Osteoblast (primary cell): ENCODE measurements at regions not wholly inside any gene's neighbourhood (a gene's known extent, or its start where the extent isn't known, plus 50 kb on each side); places are given as distances from the start of the nearest gene placed in this dataset.
A peak's percentile ranks its signal among the peaks of the same experiment; 100 is the strongest.
"Not testable (repeated sequence)": the region's sequence is repeated elsewhere in the genome, so short reads cannot be mapped to it uniquely, and the experiment has no call there.

Source experiments
- DNase-seq: peaks from one replicate; pipeline ENCODE4 v3.0.0; 2011; ENCODE audit warnings: low spot score, mixed read lengths; ENCODE audit not compliant: insufficient read length; ENCODE audit errors: missing footprints
- H2AFZ ChIP-seq: 2 replicates; pipeline ENCODE4 v1.6.0; 2011; ENCODE audit warnings: mild to moderate bottlenecking, low read length
- H3K27ac ChIP-seq: 2 replicates; pipeline ENCODE4 v1.5.1; 2011; ENCODE audit warnings: mild to moderate bottlenecking, low read depth, low read length, moderate library complexity
- H3K27me3 ChIP-seq: 2 replicates; pipeline ENCODE4 v1.6.0; 2012; ENCODE audit warnings: mild to moderate bottlenecking, control low read depth, inconsistent platforms, low read length, moderate library complexity; ENCODE audit not compliant: insufficient read depth
- H3K36me3 ChIP-seq: 2 replicates; pipeline ENCODE4 v1.5.1; 2011; ENCODE audit warnings: mild to moderate bottlenecking, low read length, control low read depth, moderate library complexity; ENCODE audit not compliant: insufficient read depth
- H3K4me1 ChIP-seq: 2 replicates; pipeline ENCODE4 v1.5.1; 2011; ENCODE audit warnings: mild to moderate bottlenecking, low read length, control low read depth, moderate library complexity; ENCODE audit not compliant: insufficient read depth
- H3K4me2 ChIP-seq: 2 replicates; pipeline ENCODE4 v1.6.0; 2011; ENCODE audit warnings: mild to moderate bottlenecking, low read length; ENCODE audit not compliant: insufficient read depth
- H3K4me3 ChIP-seq: fragments of 200-600 bp; sonication (generic); 3 replicates; pipeline ENCODE4 v1.5.1; 2012; ENCODE audit warnings: mild to moderate bottlenecking, low read length, inconsistent platforms; ENCODE audit not compliant: insufficient read depth
- H3K79me2 ChIP-seq: 2 replicates; pipeline ENCODE4 v1.6.0; 2012; ENCODE audit warnings: mild to moderate bottlenecking, low read length, control low read depth, inconsistent platforms; ENCODE audit not compliant: insufficient read depth
- H3K9me3 ChIP-seq: 2 replicates; pipeline ENCODE4 v1.5.1; 2011; ENCODE audit warnings: low read depth, low read length, control low read depth
- H4K20me1 ChIP-seq: 2 replicates; pipeline ENCODE4 v1.6.0; 2012; ENCODE audit warnings: mild to moderate bottlenecking, low read length, control low read depth; ENCODE audit not compliant: insufficient read depth
- TF ChIP-seq, protein P1 (sequence below): IDR thresholded peaks from 2 replicates; pipeline ENCODE4 v1.5.1; 2011; ENCODE audit warnings: mild to moderate bottlenecking, low read depth, low read length, moderate library complexity; ENCODE audit errors: extremely low read depth

DNA sequence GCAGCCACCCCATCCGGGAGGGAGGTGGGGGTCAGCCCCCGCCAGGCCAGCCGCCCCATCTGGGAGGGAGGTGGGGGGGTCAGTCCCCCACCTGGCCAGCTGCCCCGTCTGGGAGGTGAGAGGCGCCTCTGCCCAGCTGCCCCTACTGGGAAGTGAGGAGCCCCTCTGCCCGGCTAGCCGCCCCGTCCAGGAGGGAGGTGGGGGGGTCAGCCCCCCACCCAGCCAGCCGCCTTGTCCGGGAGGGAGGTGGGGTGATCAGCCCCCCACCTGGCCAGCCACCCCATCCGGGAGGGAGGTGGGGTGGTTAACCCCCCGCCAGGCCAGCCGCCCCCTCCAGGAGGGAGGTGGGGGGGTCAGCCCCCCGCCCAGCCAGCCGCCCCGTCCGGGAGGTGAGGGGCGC, 852.4 kb upstream of the DEFB115 start:
- not testable (repeated sequence) for H3K27me3 ChIP-seq, H3K79me2 ChIP-seq, H3K4me2 ChIP-seq, H3K27ac ChIP-seq, DNase-seq, H3K4me1 ChIP-seq, H3K36me3 ChIP-seq, H3K9me3 ChIP-seq, H3K4me3 ChIP-seq, H2AFZ ChIP-seq, H4K20me1 ChIP-seq

DNA sequence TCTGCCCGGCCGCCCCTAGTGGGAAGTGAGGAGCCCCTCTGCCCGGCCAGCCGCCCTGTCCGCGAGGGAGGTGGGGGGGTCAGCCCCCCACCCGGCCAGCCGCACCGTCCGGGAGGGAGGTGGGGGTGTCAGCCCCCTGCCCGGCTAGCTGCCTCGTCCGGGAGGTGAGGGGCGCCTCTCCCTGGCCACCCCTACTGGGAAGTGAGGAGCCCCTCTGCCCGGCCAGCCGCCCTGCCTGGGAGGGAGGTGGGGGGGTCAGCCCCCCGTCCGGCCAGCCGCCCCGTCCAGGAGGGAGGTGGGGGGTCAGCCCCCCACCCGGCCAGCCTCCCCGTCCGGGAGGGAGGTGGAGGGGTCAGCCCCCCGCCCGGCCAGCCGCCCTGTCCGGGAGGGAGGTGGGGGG, 851.9 kb upstream of the DEFB115 start:
- not testable (repeated sequence) for H3K4me3 ChIP-seq, H4K20me1 ChIP-seq, H3K27ac ChIP-seq, H3K36me3 ChIP-seq, DNase-seq, H3K27me3 ChIP-seq, H2AFZ ChIP-seq, H3K79me2 ChIP-seq, H3K4me1 ChIP-seq, H3K9me3 ChIP-seq, H3K4me2 ChIP-seq

DNA sequence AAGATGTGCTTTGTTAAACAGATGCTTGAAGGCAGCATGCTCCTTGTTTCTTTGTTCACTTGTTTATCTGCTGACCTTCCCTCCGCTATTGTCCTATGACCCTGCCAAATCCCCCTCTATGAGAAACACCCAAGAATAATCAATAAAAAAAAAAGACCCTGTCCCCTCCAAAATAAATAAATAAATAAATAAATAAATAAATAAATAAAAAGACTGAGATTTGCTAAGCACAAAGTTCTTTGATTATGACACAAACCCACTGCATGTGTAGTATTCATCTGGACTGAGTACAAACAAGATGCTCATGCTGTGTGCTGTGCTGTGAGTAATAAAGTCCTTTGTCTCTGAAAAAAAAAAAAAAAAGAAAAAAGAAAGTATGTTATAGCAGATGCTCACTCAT, 851.1 kb upstream of the DEFB115 start:
- H3K9me3 ChIP-seq, H3K27ac ChIP-seq, H3K4me2 ChIP-seq, H3K27me3 ChIP-seq, H3K4me1 ChIP-seq, H3K79me2 ChIP-seq, DNase-seq, H3K4me3 ChIP-seq, H2AFZ ChIP-seq, H3K36me3 ChIP-seq, H4K20me1 ChIP-seq: not testable (repeated sequence)

DNA sequence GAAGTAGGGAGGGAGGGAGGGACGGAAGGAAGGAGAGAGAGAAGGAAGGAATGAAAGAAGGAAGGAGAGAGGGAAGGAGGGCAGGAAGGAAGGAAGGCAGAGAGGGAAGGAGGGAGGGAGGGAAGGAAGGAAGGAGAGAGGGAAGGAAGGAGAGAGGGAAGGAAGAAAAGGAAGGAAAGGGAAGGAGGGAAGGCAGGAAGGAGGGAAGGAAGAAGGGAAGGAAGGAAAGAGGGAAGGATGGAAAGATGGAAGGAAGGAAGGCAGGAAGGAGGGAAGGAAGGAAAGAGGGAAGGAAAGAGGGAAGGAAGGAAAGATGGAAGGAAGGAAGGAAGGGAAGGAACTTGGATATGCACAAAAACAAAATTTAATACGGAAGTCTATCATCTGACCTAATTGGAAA, 844.5 kb upstream of the DEFB115 start:
- no peaks in the 10 kb centered on the region for H3K79me2 ChIP-seq
- no peak for DNase-seq
- no peak overlapping the region for H3K4me3 ChIP-seq
- TF ChIP-seq, protein P1, sequence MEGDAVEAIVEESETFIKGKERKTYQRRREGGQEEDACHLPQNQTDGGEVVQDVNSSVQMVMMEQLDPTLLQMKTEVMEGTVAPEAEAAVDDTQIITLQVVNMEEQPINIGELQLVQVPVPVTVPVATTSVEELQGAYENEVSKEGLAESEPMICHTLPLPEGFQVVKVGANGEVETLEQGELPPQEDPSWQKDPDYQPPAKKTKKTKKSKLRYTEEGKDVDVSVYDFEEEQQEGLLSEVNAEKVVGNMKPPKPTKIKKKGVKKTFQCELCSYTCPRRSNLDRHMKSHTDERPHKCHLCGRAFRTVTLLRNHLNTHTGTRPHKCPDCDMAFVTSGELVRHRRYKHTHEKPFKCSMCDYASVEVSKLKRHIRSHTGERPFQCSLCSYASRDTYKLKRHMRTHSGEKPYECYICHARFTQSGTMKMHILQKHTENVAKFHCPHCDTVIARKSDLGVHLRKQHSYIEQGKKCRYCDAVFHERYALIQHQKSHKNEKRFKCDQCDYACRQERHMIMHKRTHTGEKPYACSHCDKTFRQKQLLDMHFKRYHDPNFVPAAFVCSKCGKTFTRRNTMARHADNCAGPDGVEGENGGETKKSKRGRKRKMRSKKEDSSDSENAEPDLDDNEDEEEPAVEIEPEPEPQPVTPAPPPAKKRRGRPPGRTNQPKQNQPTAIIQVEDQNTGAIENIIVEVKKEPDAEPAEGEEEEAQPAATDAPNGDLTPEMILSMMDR, result no peak
- H3K4me1 ChIP-seq, result no peaks in the 10 kb centered on the region
- H3K27me3 ChIP-seq, result no peaks in the 10 kb centered on the region
- H4K20me1 ChIP-seq, result no peaks in the 10 kb centered on the region
- no peak overlapping the region for H3K27ac ChIP-seq
- no peaks in the 10 kb centered on the region for H3K36me3 ChIP-seq
- H3K4me2 ChIP-seq, result no peak overlapping the region
- H2AFZ ChIP-seq, result no peak overlapping the region
- H3K9me3 ChIP-seq, result no peaks in the 10 kb centered on the region

DNA sequence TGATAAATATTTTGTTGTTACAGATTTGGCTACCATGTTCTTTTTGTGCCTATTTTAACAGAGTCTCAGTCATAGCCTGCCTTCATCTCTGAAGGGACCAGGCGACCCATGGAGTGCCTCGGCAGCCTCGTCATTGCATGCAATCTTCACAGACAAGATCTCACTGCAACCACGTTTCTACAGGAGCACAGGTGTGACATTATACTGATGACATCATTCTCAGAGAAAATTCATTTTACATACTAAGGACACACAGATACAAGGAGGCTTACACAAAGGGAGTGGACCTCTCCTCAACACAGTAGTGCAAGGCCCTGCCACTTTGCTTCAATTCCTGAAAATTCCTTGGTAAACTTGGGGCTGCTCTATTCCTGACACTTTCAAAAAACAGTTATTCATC, 840.1 kb upstream of the DEFB115 start:
- not testable (repeated sequence) for DNase-seq, H3K27ac ChIP-seq, H4K20me1 ChIP-seq, H3K27me3 ChIP-seq, H3K36me3 ChIP-seq, H3K4me2 ChIP-seq, H2AFZ ChIP-seq, H3K4me3 ChIP-seq, H3K79me2 ChIP-seq, H3K4me1 ChIP-seq, H3K9me3 ChIP-seq

DNA sequence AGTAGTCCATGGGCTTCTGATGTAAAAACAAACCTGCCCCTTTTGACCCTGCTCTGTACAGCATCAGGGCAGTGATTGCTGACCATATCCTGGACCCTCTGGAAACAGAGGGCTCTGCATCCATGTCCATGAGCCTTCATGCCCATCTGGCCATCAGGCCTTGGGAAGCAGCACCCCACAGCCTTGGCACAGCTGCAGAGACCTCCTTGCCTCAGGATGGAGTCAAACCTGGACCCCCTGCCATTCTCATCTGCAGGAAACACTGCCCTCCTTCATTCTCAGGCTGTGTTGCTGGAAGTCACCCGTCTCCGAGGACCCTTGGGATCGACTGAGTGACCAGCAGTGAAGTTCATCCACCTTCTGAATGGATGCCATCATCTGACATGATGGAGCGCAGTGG, 839.1 kb upstream of the DEFB115 start:
- not testable (repeated sequence) for H3K4me3 ChIP-seq, H4K20me1 ChIP-seq, H3K36me3 ChIP-seq, H3K79me2 ChIP-seq, H3K4me1 ChIP-seq, H3K27me3 ChIP-seq, H3K27ac ChIP-seq, H3K9me3 ChIP-seq, H3K4me2 ChIP-seq, H2AFZ ChIP-seq
- peak; percentile 49 for DNase-seq
